ENCODE measurements at regions not wholly inside any gene's neighbourhood (a gene's known extent, or its start where the extent isn't known, plus 50 kb on each side); places are given as distances from the start of the nearest gene placed in this dataset.
A peak's percentile ranks its signal among the peaks of the same experiment; 100 is the strongest.
"Not testable (repeated sequence)": the region's sequence is repeated elsewhere in the genome, so short reads cannot be mapped to it uniquely, and the experiment has no call there.

- DNase-seq (ENCODE audit: low read depth in 4 of 4, low spot score in 3 of 4): not testable (repeated sequence)
These were observed 63.5 kb downstream of the UNC93B1 start for GRCh38 chr11:67940440-67940839.

GRCh38 chr11:67938964-67939363, 64.9 kb downstream of the UNC93B1 start:
- not testable (repeated sequence) for DNase-seq (ENCODE audit: low read depth in 4 of 4, low spot score in 3 of 4)

- DNase-seq (ENCODE audit: low read depth in 4 of 4, low spot score in 3 of 4): not testable (repeated sequence)
These were observed 65.5 kb downstream of the UNC93B1 start for GRCh38 chr11:67938371-67938770.

- DNase-seq (ENCODE audit: low read depth in 4 of 4, low spot score in 3 of 4): not testable (repeated sequence)
These were observed 80.3 kb downstream of the UNC93B1 start for GRCh38 chr11:67923565-67923964.

GRCh38 chr11:67920546-67920945, 83.4 kb downstream of the UNC93B1 start:
- not testable (repeated sequence) for DNase-seq (ENCODE audit: low read depth in 4 of 4, low spot score in 3 of 4)

- DNase-seq (ENCODE audit: low read depth in 4 of 4, low spot score in 3 of 4): not testable (repeated sequence)
These were observed 91.7 kb downstream of the UNC93B1 start for GRCh38 chr11:67912184-67912583.

- DNase-seq (ENCODE audit: low read depth in 4 of 4, low spot score in 3 of 4): not testable (repeated sequence)
These were observed 92.7 kb downstream of the UNC93B1 start for GRCh38 chr11:67911211-67911610.

- DNase-seq (ENCODE audit: low read depth in 4 of 4, low spot score in 3 of 4): not testable (repeated sequence)
These were observed 93.1 kb downstream of the UNC93B1 start for GRCh38 chr11:67910803-67911202.

GRCh38 chr11:67906969-67907368, 96.9 kb downstream of the UNC93B1 start:
- DNase-seq (ENCODE audit: low read depth in 4 of 4, low spot score in 3 of 4): not testable (repeated sequence)

GRCh38 chr11:67899462-67899861, 104.4 kb downstream of the UNC93B1 start:
- DNase-seq (ENCODE audit: low read depth in 4 of 4, low spot score in 3 of 4): not testable (repeated sequence)

- not testable (repeated sequence) for DNase-seq (ENCODE audit: low read depth in 4 of 4, low spot score in 3 of 4)
These were observed 110.4 kb downstream of the UNC93B1 start for GRCh38 chr11:67893487-67893886.

GRCh38 chr11:67889646-67890045, 114.3 kb downstream of the UNC93B1 start:
- not testable (repeated sequence) for DNase-seq (ENCODE audit: low read depth in 4 of 4, low spot score in 3 of 4)

GRCh38 chr11:67888056-67888455, 115.8 kb downstream of the UNC93B1 start:
- DNase-seq (ENCODE audit: low read depth in 4 of 4, low spot score in 3 of 4): not testable (repeated sequence)

GRCh38 chr11:67886672-67887071, 117.2 kb downstream of the UNC93B1 start:
- not testable (repeated sequence) for DNase-seq (ENCODE audit: low read depth in 4 of 4, low spot score in 3 of 4)

- DNase-seq (ENCODE audit: low read depth in 4 of 4, low spot score in 3 of 4): not testable (repeated sequence)
These were observed 117.7 kb downstream of the UNC93B1 start for GRCh38 chr11:67886207-67886606.

GRCh38 chr11:67885574-67885973, 118.3 kb downstream of the UNC93B1 start:
- peak in 1 of 4 donors; percentile 7 for DNase-seq (ENCODE audit: low read depth in 4 of 4, low spot score in 3 of 4)

GRCh38 chr11:67884761-67885558, 118.9 kb downstream of the UNC93B1 start:
- not testable (repeated sequence) for DNase-seq (ENCODE audit: low read depth in 4 of 4, low spot score in 3 of 4)

- DNase-seq (ENCODE audit: low read depth in 4 of 4, low spot score in 3 of 4): not testable (repeated sequence)
These were observed 119.7 kb downstream of the UNC93B1 start for GRCh38 chr11:67884073-67884757.

GRCh38 chr11:67882304-67882703, 121.6 kb downstream of the UNC93B1 start:
- not testable (repeated sequence) for DNase-seq (ENCODE audit: low read depth in 4 of 4, low spot score in 3 of 4)

GRCh38 chr11:67881836-67882235, 122.1 kb downstream of the UNC93B1 start:
- DNase-seq (ENCODE audit: low read depth in 4 of 4, low spot score in 3 of 4): not testable (repeated sequence)

GRCh38 chr11:67880594-67881196, 123.2 kb downstream of the UNC93B1 start:
- not testable (repeated sequence) for DNase-seq (ENCODE audit: low read depth in 4 of 4, low spot score in 3 of 4)

All from left renal pelvis (tissue), 4 donors.